SH-SY5Y (cell line): ENCODE measurements at regions not wholly inside any gene's neighbourhood (a gene's known extent, or its start where the extent isn't known, plus 50 kb on each side); places are given as distances from the start of the nearest gene placed in this dataset.

Source experiments
- GATA2 ChIP-seq: IDR thresholded peaks from 2 replicates; pipeline ENCODE4 v1.6.1; 2011; ENCODE audit warnings: mild to moderate bottlenecking, low read depth, low read length
- GATA3 ChIP-seq: IDR thresholded peaks from 2 replicates; pipeline ENCODE4 v1.6.1; 2011; ENCODE audit warnings: low read depth, mild to moderate bottlenecking, low read length, moderate library complexity

- TF ChIP-seq GATA2 (no peak), GATA3 (no peak)
Observed at GRCh38 chr14:89634037-89634436, 217.0 kb upstream of the FOXN3 start.
